ENCODE measurements at regions not wholly inside any gene's neighbourhood (a gene's known extent, or its start where the extent isn't known, plus 50 kb on each side); places are given as distances from the start of the nearest gene placed in this dataset.

DNA sequence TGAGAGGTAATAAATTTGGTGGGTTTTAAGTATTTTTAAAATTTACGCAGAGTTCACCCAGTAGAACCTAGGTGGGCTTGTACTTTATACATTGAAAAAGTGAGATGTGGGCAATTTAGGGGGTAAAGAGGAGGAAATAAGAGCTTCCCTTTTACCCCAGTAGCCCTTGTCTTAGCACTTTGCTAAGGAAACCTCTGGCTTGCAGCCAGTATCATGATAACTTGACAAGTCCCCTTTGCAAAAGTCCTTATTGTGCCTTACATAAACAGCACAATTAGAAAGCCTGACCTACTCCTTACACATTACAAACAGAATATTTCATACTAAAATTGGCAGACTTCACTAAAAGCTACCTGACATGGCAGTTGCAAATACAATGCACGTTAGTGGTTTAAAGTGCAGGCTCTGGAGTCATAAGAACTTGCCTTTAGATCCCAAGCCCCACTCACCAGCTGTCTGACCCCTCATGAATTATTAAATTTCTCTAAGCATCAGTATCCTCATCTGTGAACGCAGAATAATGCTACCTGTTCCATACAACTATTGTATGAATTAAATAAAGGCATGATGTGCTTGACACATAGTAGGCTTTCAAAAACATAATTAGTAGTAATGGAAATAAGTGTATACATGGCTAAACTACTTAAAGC lies 53.2 kb upstream of the NELL2 start:
- TF ChIP-seq, protein P1, sequence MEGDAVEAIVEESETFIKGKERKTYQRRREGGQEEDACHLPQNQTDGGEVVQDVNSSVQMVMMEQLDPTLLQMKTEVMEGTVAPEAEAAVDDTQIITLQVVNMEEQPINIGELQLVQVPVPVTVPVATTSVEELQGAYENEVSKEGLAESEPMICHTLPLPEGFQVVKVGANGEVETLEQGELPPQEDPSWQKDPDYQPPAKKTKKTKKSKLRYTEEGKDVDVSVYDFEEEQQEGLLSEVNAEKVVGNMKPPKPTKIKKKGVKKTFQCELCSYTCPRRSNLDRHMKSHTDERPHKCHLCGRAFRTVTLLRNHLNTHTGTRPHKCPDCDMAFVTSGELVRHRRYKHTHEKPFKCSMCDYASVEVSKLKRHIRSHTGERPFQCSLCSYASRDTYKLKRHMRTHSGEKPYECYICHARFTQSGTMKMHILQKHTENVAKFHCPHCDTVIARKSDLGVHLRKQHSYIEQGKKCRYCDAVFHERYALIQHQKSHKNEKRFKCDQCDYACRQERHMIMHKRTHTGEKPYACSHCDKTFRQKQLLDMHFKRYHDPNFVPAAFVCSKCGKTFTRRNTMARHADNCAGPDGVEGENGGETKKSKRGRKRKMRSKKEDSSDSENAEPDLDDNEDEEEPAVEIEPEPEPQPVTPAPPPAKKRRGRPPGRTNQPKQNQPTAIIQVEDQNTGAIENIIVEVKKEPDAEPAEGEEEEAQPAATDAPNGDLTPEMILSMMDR (IDR thresholded peaks at IDR 0.05; ENCODE audit: low read depth, low read length) = no peak
- DNase-seq (ENCODE audit: low read depth, low spot score) = no peak
- no peak overlapping the region for H3K4me3 ChIP-seq (ENCODE audit: low read depth, low read length)
- in situ Hi-C loops (cut with HindIII; ENCODE audit: low sequenced_read_pairs) = no loop called here
